ENCODE measurements at regions not wholly inside any gene's neighbourhood (a gene's known extent, or its start where the extent isn't known, plus 50 kb on each side); places are given as distances from the start of the nearest gene placed in this dataset.

DNA sequence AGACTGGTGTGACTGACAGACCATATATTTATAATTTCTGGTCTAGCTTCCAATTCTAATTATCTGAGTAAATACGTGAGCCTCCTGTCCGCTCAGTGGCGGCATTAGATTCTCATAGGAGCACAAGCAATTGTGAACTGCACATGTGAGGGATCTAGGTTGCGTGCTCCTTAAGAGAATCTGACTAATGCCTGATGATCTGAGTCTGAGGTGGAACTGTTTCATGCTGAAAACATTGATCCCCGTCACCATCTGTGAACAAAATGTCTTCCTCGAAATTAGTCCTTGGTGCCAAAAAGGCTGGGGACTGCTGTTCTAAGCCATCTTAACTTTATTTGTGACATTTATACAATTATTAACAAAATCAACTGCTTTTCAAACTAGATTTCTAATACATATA lies 164.7 kb upstream of the MEOX2 start:
- TF ChIP-seq, protein P1, sequence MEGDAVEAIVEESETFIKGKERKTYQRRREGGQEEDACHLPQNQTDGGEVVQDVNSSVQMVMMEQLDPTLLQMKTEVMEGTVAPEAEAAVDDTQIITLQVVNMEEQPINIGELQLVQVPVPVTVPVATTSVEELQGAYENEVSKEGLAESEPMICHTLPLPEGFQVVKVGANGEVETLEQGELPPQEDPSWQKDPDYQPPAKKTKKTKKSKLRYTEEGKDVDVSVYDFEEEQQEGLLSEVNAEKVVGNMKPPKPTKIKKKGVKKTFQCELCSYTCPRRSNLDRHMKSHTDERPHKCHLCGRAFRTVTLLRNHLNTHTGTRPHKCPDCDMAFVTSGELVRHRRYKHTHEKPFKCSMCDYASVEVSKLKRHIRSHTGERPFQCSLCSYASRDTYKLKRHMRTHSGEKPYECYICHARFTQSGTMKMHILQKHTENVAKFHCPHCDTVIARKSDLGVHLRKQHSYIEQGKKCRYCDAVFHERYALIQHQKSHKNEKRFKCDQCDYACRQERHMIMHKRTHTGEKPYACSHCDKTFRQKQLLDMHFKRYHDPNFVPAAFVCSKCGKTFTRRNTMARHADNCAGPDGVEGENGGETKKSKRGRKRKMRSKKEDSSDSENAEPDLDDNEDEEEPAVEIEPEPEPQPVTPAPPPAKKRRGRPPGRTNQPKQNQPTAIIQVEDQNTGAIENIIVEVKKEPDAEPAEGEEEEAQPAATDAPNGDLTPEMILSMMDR (IDR thresholded peaks at IDR 0.05), result no peak
- TF ChIP-seq POLR2A (IDR thresholded peaks at IDR 0.05), result no peak
- TF ChIP-seq EP300 (IDR thresholded peaks at IDR 0.05), result no peak

All from tibial nerve (tissue), 4 donors.